GM23338 (cell line): ENCODE measurements at regions not wholly inside any gene's neighbourhood (a gene's known extent, or its start where the extent isn't known, plus 50 kb on each side); places are given as distances from the start of the nearest gene placed in this dataset.

ENCODE experiments used
- EZH2phosphoT487 ChIP-seq: fragments of 200-600 bp; sonication (generic); IDR thresholded peaks from one replicate; pipeline ENCODE4 v1.8.1; 2018; ENCODE audit warnings: antibody characterized with exemption; ENCODE audit not compliant: unreplicated experiment
- JUNB ChIP-seq: IDR thresholded peaks from one replicate; pipeline ENCODE4 v1.6.1; 2016; ENCODE audit warnings: antibody characterized with exemption; ENCODE audit not compliant: unreplicated experiment
- NANOG ChIP-seq: IDR thresholded peaks from 2 replicates; pipeline ENCODE4 v1.6.1; 2016; ENCODE audit warnings: antibody characterized with exemption, borderline replicate concordance
- POLR2AphosphoS5 ChIP-seq: IDR thresholded peaks from 2 replicates; pipeline ENCODE4 v1.6.1; 2016; ENCODE audit warnings: antibody characterized with exemption, low read depth
- STAT1 ChIP-seq: IDR thresholded peaks from one replicate; pipeline ENCODE4 v1.6.1; 2016; ENCODE audit warnings: antibody characterized with exemption; ENCODE audit not compliant: unreplicated experiment
- TF ChIP-seq, protein P1 (sequence below): IDR thresholded peaks from one replicate; pipeline ENCODE4 v1.6.1; 2018; ENCODE audit warnings: antibody characterized with exemption; ENCODE audit not compliant: unreplicated experiment
- TF ChIP-seq, protein P2 (sequence below): IDR thresholded peaks from 2 replicates; pipeline ENCODE4 v1.6.1; 2016; ENCODE audit warnings: antibody characterized with exemption

DNA sequence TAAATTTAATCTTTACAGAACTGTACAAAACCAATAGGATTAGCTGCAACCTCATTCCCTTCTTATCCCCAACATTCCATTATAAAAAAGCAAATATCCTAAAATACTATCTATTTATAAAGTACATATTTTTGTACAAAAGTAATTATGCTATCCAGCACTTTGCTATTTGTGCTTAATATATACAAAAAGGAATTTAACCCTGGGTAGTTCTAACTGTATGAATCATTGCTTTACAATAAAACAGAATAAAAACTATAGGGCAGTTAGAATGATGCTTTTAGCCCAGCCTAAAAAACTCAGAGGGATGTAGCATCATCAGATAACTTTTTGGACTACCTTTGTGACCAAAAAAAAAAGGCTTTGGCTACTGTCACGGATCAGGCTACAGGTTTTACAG is 49.9 kb upstream of the KLHL31 start (continued):
- TF ChIP-seq, protein P1, sequence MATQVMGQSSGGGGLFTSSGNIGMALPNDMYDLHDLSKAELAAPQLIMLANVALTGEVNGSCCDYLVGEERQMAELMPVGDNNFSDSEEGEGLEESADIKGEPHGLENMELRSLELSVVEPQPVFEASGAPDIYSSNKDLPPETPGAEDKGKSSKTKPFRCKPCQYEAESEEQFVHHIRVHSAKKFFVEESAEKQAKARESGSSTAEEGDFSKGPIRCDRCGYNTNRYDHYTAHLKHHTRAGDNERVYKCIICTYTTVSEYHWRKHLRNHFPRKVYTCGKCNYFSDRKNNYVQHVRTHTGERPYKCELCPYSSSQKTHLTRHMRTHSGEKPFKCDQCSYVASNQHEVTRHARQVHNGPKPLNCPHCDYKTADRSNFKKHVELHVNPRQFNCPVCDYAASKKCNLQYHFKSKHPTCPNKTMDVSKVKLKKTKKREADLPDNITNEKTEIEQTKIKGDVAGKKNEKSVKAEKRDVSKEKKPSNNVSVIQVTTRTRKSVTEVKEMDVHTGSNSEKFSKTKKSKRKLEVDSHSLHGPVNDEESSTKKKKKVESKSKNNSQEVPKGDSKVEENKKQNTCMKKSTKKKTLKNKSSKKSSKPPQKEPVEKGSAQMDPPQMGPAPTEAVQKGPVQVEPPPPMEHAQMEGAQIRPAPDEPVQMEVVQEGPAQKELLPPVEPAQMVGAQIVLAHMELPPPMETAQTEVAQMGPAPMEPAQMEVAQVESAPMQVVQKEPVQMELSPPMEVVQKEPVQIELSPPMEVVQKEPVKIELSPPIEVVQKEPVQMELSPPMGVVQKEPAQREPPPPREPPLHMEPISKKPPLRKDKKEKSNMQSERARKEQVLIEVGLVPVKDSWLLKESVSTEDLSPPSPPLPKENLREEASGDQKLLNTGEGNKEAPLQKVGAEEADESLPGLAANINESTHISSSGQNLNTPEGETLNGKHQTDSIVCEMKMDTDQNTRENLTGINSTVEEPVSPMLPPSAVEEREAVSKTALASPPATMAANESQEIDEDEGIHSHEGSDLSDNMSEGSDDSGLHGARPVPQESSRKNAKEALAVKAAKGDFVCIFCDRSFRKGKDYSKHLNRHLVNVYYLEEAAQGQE, result no peak
- TF ChIP-seq JUNB (no peak), EZH2phosphoT487 (no peak), POLR2AphosphoS5 (no peak), STAT1 (no peak), NANOG (no peak)
- TF ChIP-seq, protein P2, sequence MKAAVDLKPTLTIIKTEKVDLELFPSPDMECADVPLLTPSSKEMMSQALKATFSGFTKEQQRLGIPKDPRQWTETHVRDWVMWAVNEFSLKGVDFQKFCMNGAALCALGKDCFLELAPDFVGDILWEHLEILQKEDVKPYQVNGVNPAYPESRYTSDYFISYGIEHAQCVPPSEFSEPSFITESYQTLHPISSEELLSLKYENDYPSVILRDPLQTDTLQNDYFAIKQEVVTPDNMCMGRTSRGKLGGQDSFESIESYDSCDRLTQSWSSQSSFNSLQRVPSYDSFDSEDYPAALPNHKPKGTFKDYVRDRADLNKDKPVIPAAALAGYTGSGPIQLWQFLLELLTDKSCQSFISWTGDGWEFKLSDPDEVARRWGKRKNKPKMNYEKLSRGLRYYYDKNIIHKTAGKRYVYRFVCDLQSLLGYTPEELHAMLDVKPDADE, result no peak
